ENCODE measurements at regions not wholly inside any gene's neighbourhood (a gene's known extent, or its start where the extent isn't known, plus 50 kb on each side); places are given as distances from the start of the nearest gene placed in this dataset.

DNA sequence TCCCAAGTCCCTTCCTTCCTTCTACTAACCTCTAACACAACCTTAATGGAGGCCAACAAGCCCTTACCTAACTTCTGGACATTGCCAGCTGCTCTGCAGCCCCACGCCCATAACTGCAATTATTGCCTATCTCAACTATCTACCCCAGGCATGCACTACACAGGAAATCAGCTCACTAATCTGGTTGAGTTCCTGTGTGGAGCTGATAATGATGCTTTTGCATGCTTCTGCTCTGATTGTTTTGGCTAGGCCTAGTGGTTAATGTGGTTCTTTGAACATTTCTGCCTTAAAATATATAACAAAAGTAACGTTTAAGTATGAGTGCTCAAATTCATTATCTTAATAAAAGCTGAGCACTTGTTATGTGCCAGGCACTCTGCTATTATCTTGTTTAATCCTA, 463.9 kb downstream of the MFSD1 start:
- H3K36me3 Mint-ChIP-seq, result no peaks in the 10 kb centered on the region
- WGBS (ENCODE audit: insufficient coverage), result 38% methylated on average over 1 of the region's 2 CpGs
- TF ChIP-seq, protein P1, sequence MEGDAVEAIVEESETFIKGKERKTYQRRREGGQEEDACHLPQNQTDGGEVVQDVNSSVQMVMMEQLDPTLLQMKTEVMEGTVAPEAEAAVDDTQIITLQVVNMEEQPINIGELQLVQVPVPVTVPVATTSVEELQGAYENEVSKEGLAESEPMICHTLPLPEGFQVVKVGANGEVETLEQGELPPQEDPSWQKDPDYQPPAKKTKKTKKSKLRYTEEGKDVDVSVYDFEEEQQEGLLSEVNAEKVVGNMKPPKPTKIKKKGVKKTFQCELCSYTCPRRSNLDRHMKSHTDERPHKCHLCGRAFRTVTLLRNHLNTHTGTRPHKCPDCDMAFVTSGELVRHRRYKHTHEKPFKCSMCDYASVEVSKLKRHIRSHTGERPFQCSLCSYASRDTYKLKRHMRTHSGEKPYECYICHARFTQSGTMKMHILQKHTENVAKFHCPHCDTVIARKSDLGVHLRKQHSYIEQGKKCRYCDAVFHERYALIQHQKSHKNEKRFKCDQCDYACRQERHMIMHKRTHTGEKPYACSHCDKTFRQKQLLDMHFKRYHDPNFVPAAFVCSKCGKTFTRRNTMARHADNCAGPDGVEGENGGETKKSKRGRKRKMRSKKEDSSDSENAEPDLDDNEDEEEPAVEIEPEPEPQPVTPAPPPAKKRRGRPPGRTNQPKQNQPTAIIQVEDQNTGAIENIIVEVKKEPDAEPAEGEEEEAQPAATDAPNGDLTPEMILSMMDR (IDR thresholded peaks at IDR 0.05), result no peak
- ATAC-seq, result no peak
- Histone ChIP-seq H3K4me1 (ENCODE audit: control insufficient read depth, insufficient read depth, low read length) (no peaks in the 10 kb centered on the region), H3K36me3 (ENCODE audit: control insufficient read depth, insufficient read depth, low read length) (no peaks in the 10 kb centered on the region), H3K27ac (ENCODE audit: low read length) (no peak overlapping the region), H3K9me3 (ENCODE audit: control insufficient read depth, insufficient read depth, low read length) (no peaks in the 10 kb centered on the region), H3K27me3 (ENCODE audit: control insufficient read depth, insufficient read depth, low read length) (no peaks in the 10 kb centered on the region), H3K4me3 (ENCODE audit: low read length) (no peak overlapping the region)
- no peak overlapping the region for H3K4me3 Mint-ChIP-seq
- H3K4me1 Mint-ChIP-seq, result no peaks in the 10 kb centered on the region
- intact Hi-C loops (cut with micrococcal nuclease), result no loop called here
- no peak overlapping the region for H3K27ac Mint-ChIP-seq
- H3K9me3 Mint-ChIP-seq, result peaks cover 0 to 3% of the 10 kb centered on the region in 2 donors
- H3K27me3 Mint-ChIP-seq (ENCODE audit: low read depth in 2 of 2), result no peaks in the 10 kb centered on the region
- DNase-seq, result no peak

DNA sequence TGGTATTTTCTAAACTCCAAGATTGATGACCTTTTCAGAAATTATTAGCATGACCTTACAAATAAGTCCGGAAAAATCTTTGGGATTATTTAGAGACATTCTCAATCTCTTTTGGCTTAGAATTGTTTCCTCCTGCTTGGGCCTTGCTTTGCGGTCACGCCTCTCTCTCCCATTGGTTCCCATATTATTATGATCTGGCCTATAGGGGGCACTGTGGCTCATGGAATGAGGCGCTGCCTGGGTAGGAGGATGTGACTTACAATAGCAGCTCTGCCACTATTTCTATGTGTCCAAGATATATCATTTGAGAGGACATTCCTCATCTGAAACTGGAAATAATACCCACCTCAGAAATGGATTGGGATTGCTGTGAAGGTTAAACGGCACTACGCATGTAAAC, 464.9 kb downstream of the MFSD1 start:
- Mint-ChIP-seq H3K9me3 (peaks cover 0 to 3% of the 10 kb centered on the region in 2 donors), H3K36me3 (no peaks in the 10 kb centered on the region), H3K4me1 (no peaks in the 10 kb centered on the region), H3K4me3 (no peak overlapping the region), H3K27ac (no peak overlapping the region), H3K27me3 (ENCODE audit: low read depth in 2 of 2) (no peaks in the 10 kb centered on the region)
- Histone ChIP-seq H3K27me3 (ENCODE audit: control insufficient read depth, insufficient read depth, low read length) (no peaks in the 10 kb centered on the region), H3K4me1 (ENCODE audit: control insufficient read depth, insufficient read depth, low read length) (no peaks in the 10 kb centered on the region), H3K27ac (ENCODE audit: low read length) (no peak overlapping the region), H3K4me3 (ENCODE audit: low read length) (no peak overlapping the region), H3K9me3 (ENCODE audit: control insufficient read depth, insufficient read depth, low read length) (no peaks in the 10 kb centered on the region), H3K36me3 (ENCODE audit: control insufficient read depth, insufficient read depth, low read length) (no peaks in the 10 kb centered on the region)
- WGBS (ENCODE audit: insufficient coverage), result 88% methylated on average over 6 of the region's 6 CpGs
- TF ChIP-seq, protein P1 (IDR thresholded peaks at IDR 0.05), result no peak
- DNase-seq (no peak), ATAC-seq (no peak)
- intact Hi-C loops (cut with micrococcal nuclease), result no loop called here

DNA sequence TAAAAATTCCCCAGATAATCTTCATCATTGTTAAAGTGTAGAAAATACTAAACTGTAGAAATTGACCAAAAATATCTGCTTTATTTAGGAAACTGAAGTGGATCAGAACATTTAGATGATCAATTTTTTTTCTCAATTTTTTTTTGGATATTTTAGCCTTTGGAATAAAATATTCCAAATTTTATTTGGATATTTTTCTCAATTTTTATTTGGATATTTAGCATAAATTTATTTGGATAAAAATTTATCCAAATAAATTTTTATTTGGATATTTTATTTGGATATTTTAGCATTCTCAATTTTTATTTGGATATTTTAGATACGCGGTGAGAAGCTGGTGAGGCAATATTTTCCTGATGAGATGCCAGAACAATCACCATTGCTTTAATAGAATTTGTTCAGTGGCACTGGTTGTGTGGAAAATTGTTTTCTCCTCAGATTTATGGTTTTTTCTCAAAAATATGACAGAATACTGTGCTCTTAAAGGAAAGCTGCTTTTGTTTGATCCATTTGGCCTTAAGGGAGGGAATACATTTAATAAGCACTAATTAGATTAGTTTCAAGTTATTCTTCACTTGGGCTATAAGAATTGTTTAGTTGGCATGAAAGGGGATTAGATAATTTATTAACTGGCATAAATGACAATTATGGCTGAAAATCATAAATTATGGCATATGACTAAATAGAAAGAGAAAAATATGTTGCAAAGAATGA, 470.1 kb downstream of the MFSD1 start:
- Histone ChIP-seq H3K4me1 (ENCODE audit: control insufficient read depth, insufficient read depth, low read length) (no peaks in the 10 kb centered on the region), H3K36me3 (ENCODE audit: control insufficient read depth, insufficient read depth, low read length) (no peaks in the 10 kb centered on the region), H3K27me3 (ENCODE audit: control insufficient read depth, insufficient read depth, low read length) (no peaks in the 10 kb centered on the region), H3K27ac (ENCODE audit: low read length) (no peak overlapping the region), H3K4me3 (ENCODE audit: low read length) (no peak overlapping the region), H3K9me3 (ENCODE audit: control insufficient read depth, insufficient read depth, low read length) (no peaks in the 10 kb centered on the region)
- H3K27ac Mint-ChIP-seq, result no peak overlapping the region
- 100% methylated on average over 2 of the region's 2 CpGs for WGBS (ENCODE audit: insufficient coverage)
- H3K4me3 Mint-ChIP-seq, result no peak overlapping the region
- H3K4me1 Mint-ChIP-seq, result no peaks in the 10 kb centered on the region
- TF ChIP-seq, protein P1 (IDR thresholded peaks at IDR 0.05), result no peak
- peaks cover 0 to 4% of the 10 kb centered on the region in 2 donors for H3K9me3 Mint-ChIP-seq
- DNase-seq, result no peak
- no peaks in the 10 kb centered on the region for H3K36me3 Mint-ChIP-seq
- intact Hi-C loops (cut with micrococcal nuclease), result no loop called here
- ATAC-seq, result no peak
- no peaks in the 10 kb centered on the region for H3K27me3 Mint-ChIP-seq (ENCODE audit: low read depth in 2 of 2)

DNA sequence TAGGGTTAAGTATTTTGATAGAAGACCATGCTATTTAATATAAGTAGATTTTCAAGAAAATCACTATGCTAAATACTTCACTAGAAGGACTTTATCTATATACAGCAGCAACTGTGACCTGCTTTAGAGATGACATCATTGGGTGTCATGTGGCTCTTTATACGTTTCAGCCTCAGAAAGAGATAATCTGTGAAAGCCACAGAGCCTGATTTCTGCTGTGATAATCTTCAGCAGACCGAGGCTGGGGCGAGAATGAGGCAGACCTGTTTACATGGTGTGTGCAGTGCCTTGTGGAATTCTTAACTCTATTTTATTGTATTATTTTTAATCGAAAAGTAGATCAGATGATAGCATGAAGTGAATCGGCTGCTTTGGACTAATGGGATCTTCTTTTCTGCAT, 471.2 kb downstream of the MFSD1 start:
- no peaks in the 10 kb centered on the region for H3K36me3 ChIP-seq (ENCODE audit: control insufficient read depth, insufficient read depth, low read length)
- intact Hi-C loops (cut with micrococcal nuclease), result no loop called here
- H3K27me3 ChIP-seq (ENCODE audit: control insufficient read depth, insufficient read depth, low read length), result no peaks in the 10 kb centered on the region
- no peak overlapping the region for H3K4me3 Mint-ChIP-seq
- no peaks in the 10 kb centered on the region for H3K27me3 Mint-ChIP-seq (ENCODE audit: low read depth in 2 of 2)
- no peak overlapping the region for H3K27ac ChIP-seq (ENCODE audit: low read length)
- peaks cover 0 to 4% of the 10 kb centered on the region in 2 donors for H3K9me3 Mint-ChIP-seq
- H3K4me1 Mint-ChIP-seq, result no peaks in the 10 kb centered on the region
- DNase-seq (no peak), ATAC-seq (no peak)
- TF ChIP-seq, protein P1 (IDR thresholded peaks at IDR 0.05), result no peak
- H3K27ac Mint-ChIP-seq, result no peak overlapping the region
- H3K4me1 ChIP-seq (ENCODE audit: control insufficient read depth, insufficient read depth, low read length), result no peaks in the 10 kb centered on the region
- 53% methylated on average over 5 of the region's 5 CpGs for WGBS (ENCODE audit: insufficient coverage)
- no peaks in the 10 kb centered on the region for H3K36me3 Mint-ChIP-seq
- no peaks in the 10 kb centered on the region for H3K9me3 ChIP-seq (ENCODE audit: control insufficient read depth, insufficient read depth, low read length)
- no peak overlapping the region for H3K4me3 ChIP-seq (ENCODE audit: low read length)

Measured in natural killer cell (primary cell).